Endothelial cell of umbilical vein (primary cell): ENCODE measurements at regions not wholly inside any gene's neighbourhood (a gene's known extent, or its start where the extent isn't known, plus 50 kb on each side); places are given as distances from the start of the nearest gene placed in this dataset.

ENCODE experiments used
- BruUV-seq: library from RNA; stranded (reverse); fragments of 400-500 nt; replicated peaks from 2 replicates; lab custom pipeline; 2021; lab: Mats Ljungman, UMichigan
- CTCF ChIA-PET: fragments of 300-600, 350-600 bp; sonication (Branson Sonifier 250); formaldehyde crosslinking; loops from one replicate; lab custom pipeline; 2021; ENCODE audit warnings: antibody characterized with exemption, inconsistent platforms; lab: Charles Lee
- POLR2A ChIA-PET: fragments of 300-600, 350-600 bp; sonication (Branson Sonifier 250); formaldehyde crosslinking; loops from one replicate; lab custom pipeline; 2021; ENCODE audit warnings: antibody characterized with exemption, inconsistent platforms; lab: Charles Lee
- DNase-seq: peaks from one replicate; pipeline ENCODE4 v3.0.0-alpha.2; 2011; ENCODE audit warnings: low read depth, low spot score
- FAIRE-seq: peaks from 2 replicates; lab custom pipeline; 2011; peaks lifted over from hg19 to GRCh38; lab: Jason Lieb, UNC
- H2AFZ ChIP-seq: 2 replicates; pipeline ENCODE4 v1.6.0; 2012; ENCODE audit warnings: low read depth, low read length, control low read depth, inconsistent platforms
- H3K27ac ChIP-seq: 2 replicates; pipeline ENCODE4 v1.5.1; 2011; ENCODE audit warnings: low read depth, mild to moderate bottlenecking, control low read depth, low read length, moderate library complexity; ENCODE audit not compliant: insufficient read depth
- H3K27me3 ChIP-seq, 2 experiments: 2 replicates each; pipeline versions ENCODE4 v1.6.0 to v1.6.1; 2011; ENCODE audit warnings: low read length in 2 of 2, mixed read lengths in 1 of 2; ENCODE audit not compliant: control insufficient read depth in 2 of 2, insufficient read depth in 2 of 2
- H3K36me3 ChIP-seq, 2 experiments: 2 replicates in 1 of 2; 3 replicates in 1 of 2; pipeline ENCODE4 v1.5.1; 2011; ENCODE audit warnings: low read length in 2 of 2, mild to moderate bottlenecking in 1 of 2, moderate library complexity in 1 of 2; ENCODE audit not compliant: control insufficient read depth in 2 of 2, insufficient read depth in 2 of 2; ENCODE audit errors: extremely low read depth in 1 of 2
- H3K4me1 ChIP-seq: 3 replicates; pipeline ENCODE4 v1.5.1; 2011; ENCODE audit warnings: mild to moderate bottlenecking, low read length; ENCODE audit not compliant: control insufficient read depth, insufficient read depth; ENCODE audit errors: extremely low read depth
- H3K4me2 ChIP-seq: 2 replicates; pipeline ENCODE4 v1.6.1; 2011; ENCODE audit warnings: low read length, control low read depth, mixed read lengths; ENCODE audit not compliant: insufficient read depth
- H3K4me3 ChIP-seq, 3 experiments: fragments of 200-600 bp in 1 of 3; sonication (generic), shearing (Covaris generic) in 1 of 3; replicated peaks in 1 of 3; 2 replicates each; pipeline ENCODE4 v1.5.1; 2011 to 2016; ENCODE audit warnings: control low read depth in 3 of 3, low read length in 3 of 3, mild to moderate bottlenecking in 2 of 3, inconsistent platforms in 1 of 3, low read depth in 1 of 3, moderate library complexity in 1 of 3; ENCODE audit not compliant: insufficient read depth in 1 of 3
- H3K79me2 ChIP-seq: 2 replicates; pipeline ENCODE4 v1.6.0; 2012; ENCODE audit warnings: low read length, inconsistent platforms; ENCODE audit not compliant: control insufficient read depth, insufficient read depth
- H3K9ac ChIP-seq: replicated peaks from 2 replicates; pipeline ENCODE3; 2011; ENCODE audit warnings: low read length, control low read depth; ENCODE audit not compliant: insufficient read depth; ENCODE audit errors: extremely low read depth
- H3K9me1 ChIP-seq: replicated peaks from 3 replicates; pipeline ENCODE4 v1.6.0; 2011; ENCODE audit warnings: mild to moderate bottlenecking, low read length; ENCODE audit not compliant: control insufficient read depth, insufficient read depth; ENCODE audit errors: extremely low read depth
- H3K9me3 ChIP-seq: replicated peaks from 2 replicates; pipeline ENCODE4 v1.5.1; 2012; ENCODE audit warnings: low read length, inconsistent platforms; ENCODE audit not compliant: control insufficient read depth, insufficient read depth
- H4K20me1 ChIP-seq: replicated peaks from 2 replicates; pipeline ENCODE3; 2011; ENCODE audit warnings: mild to moderate bottlenecking, low read length; ENCODE audit not compliant: control insufficient read depth, insufficient read depth; ENCODE audit errors: extremely low read depth
- CTCF ChIP-seq, 2 donors: IDR thresholded peaks; 1 replicate in 1 of 2; 2 replicates in 1 of 2; pipeline ENCODE4 v1.5.1; 2011; ENCODE audit warnings: low read length in 2 of 2, mild to moderate bottlenecking in 2 of 2, moderate library complexity in 2 of 2, control low read depth in 1 of 2, inconsistent platforms in 1 of 2, low read depth in 1 of 2; ENCODE audit not compliant: insufficient read depth in 1 of 2; ENCODE audit errors: extremely low read depth in 1 of 2
- EZH2 ChIP-seq: IDR thresholded peaks from 2 replicates; pipeline ENCODE4 v1.6.1; 2012; ENCODE audit warnings: borderline replicate concordance, low read depth, mild to moderate bottlenecking, moderate library complexity, low read length, inconsistent platforms; ENCODE audit not compliant: severe bottlenecking
- FOS ChIP-seq: IDR thresholded peaks from 2 replicates; pipeline ENCODE4 v1.6.1; 2011; ENCODE audit warnings: mild to moderate bottlenecking, low read length, moderate library complexity, borderline replicate concordance; ENCODE audit not compliant: insufficient read depth
- GATA2 ChIP-seq: IDR thresholded peaks from 2 replicates; pipeline ENCODE4 v1.7.0; 2011; ENCODE audit warnings: low read depth, mild to moderate bottlenecking, moderate library complexity, mixed read lengths, low read length; ENCODE audit not compliant: insufficient read length, insufficient read depth
- JUN ChIP-seq: IDR thresholded peaks from 2 replicates; pipeline ENCODE4 v1.6.1; 2011; ENCODE audit warnings: borderline replicate concordance, low read depth; ENCODE audit not compliant: insufficient read length, insufficient read depth
- MAX ChIP-seq: IDR thresholded peaks from 2 replicates; pipeline ENCODE4 v1.6.1; 2011; ENCODE audit not compliant: insufficient read depth, insufficient read length
- MYC ChIP-seq: IDR thresholded peaks from one replicate; pipeline ENCODE4 v1.6.1; 2011; ENCODE audit warnings: mild to moderate bottlenecking, low read depth, low read length
- POLR2A ChIP-seq: IDR thresholded peaks from 2 replicates; pipeline ENCODE4 v1.6.1; 2012; ENCODE audit warnings: low read depth, mild to moderate bottlenecking, control low read depth, low read length
- POLR2AphosphoS5 ChIP-seq: IDR thresholded peaks from 2 replicates; pipeline ENCODE4 v1.6.1; 2012; ENCODE audit warnings: low read depth, mild to moderate bottlenecking, control low read depth, low read length, moderate library complexity; ENCODE audit not compliant: insufficient read depth
- dilution Hi-C: fragments of 300-500 bp; cut with MboI; formaldehyde crosslinking; loops from one replicate; pipeline ENCODE4 v1.15.0; 2019; ENCODE audit warnings: low sequenced_read_pairs; ENCODE audit not compliant: extremely low pct_ligation_motif_present
- intact Hi-C: fragments of 100-400 bp; cut with micrococcal nuclease; formaldehyde crosslinking; loops from one replicate; pipeline ENCODE4 v1.10.0; 2022

- Histone ChIP-seq H3K9ac (no peak overlapping the region), H2AFZ (no peak overlapping the region), H3K9me1 (no peaks in the 10 kb centered on the region), H3K36me3 (no peaks in the 10 kb centered on the region), H3K79me2 (no peaks in the 10 kb centered on the region), H3K4me2 (no peak overlapping the region), H3K4me3 (no peak overlapping the region), H3K27ac (no peak overlapping the region), H4K20me1 (no peaks in the 10 kb centered on the region), H3K9me3 (no peaks in the 10 kb centered on the region), H3K27me3 (peaks cover 2% of the 10 kb centered on the region in 2 experiments), H3K4me1 (no peaks in the 10 kb centered on the region)
- intact Hi-C loops (no loop called here), dilution Hi-C loops (loop anchor here (25.0 kb wide), 1 partner anchor 174 kb away; no protein-coding TSS in a partner anchor)
- no peak for FAIRE-seq
- BruUV-seq, result no TSS peak
- CTCF ChIA-PET, result no interaction called here
- no peak for DNase-seq
- POLR2A ChIA-PET, result no interaction called here
- TF ChIP-seq JUN (no peak), MYC (no peak), FOS (no peak), EZH2 (no peak), MAX (no peak), POLR2A (no peak), CTCF (IDR thresholded peaks at IDR 0.05; ENCODE audit: extremely low read depth in 1 of 2, insufficient read depth in 1 of 2, low read depth in 1 of 2, low read length in 2 of 2) (no peak), GATA2 (no peak), POLR2AphosphoS5 (no peak)
Observed at GRCh38 chr11:123313262-123313661, 116.8 kb upstream of the GRAMD1B start.
